GM21528 (cell line): ENCODE measurements at regions not wholly inside any gene's neighbourhood (a gene's known extent, or its start where the extent isn't known, plus 50 kb on each side); places are given as distances from the start of the nearest gene placed in this dataset.
"Not testable (repeated sequence)": the region's sequence is repeated elsewhere in the genome, so short reads cannot be mapped to it uniquely, and the experiment has no call there.

Experiments used
- ATAC-seq: cut with Tn5 transposase; IDR thresholded peaks from one replicate; pipeline ENCODE4 v1.9.1; 2021; ENCODE audit warnings: mild to moderate bottlenecking, moderate library complexity; ENCODE audit not compliant: unreplicated experiment, low FRiP score

DNA sequence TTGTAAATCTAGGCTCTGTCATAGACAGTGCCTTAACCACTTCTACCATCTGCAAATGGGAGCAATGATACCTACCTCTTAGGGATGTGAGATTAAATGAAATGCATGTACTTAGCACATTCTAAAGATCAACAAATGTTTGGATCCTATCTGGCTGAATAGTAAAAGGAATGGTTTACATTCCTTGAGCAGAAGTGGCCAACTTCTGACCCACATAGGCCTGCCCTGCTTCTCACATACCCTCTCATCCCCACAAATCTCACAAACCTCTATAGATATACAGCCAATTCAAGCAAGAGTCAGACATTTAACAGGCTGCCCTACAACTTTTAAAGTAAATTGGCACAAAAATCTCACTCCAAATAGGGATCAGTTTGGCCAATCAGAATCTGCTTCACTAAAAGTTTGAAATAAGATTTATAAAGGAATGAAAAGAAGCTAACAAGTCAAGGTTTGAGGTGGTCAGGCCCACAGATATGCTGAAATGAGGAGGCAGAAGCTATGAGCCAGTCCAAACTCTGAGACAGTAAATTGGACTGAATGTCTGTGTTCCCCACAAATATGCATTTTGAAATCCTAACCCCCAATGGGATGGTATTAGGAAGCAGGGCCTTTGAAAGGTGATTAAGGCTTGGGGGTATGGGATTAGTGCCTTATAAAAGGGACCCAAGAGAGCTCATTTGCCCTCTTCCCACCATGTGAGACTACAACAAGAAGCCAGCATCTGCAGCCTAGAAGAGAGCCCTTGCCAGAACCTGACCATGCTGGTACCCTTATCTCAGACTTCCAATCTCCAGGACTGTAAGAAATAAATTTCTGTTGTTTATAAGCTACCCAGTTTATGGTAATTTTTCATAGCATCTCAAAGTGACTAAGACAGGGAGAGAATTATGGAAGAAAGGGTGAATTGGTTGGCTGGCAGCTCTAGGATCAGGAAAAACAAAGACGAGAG is 227.8 kb upstream of the RBMS1 start:
- ATAC-seq, result no peak

DNA sequence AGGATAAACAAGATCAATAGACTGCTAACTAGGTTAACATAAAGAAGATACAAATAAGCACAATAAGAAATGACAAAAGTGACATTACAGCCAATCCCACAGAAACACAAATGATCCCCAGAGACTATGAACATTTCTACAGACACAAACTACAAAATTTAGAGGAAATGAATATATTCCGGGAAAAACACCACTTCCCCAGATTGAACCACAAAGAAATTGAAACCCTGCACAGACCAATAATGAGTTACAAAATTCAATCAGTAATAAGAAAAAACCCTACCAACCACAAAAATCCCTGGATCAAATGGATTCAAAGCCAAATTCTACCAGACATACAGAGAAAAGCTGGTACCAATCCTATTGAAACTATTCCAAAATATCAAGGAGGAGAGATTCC is 232.4 kb upstream of the RBMS1 start:
- ATAC-seq, result no peak

DNA sequence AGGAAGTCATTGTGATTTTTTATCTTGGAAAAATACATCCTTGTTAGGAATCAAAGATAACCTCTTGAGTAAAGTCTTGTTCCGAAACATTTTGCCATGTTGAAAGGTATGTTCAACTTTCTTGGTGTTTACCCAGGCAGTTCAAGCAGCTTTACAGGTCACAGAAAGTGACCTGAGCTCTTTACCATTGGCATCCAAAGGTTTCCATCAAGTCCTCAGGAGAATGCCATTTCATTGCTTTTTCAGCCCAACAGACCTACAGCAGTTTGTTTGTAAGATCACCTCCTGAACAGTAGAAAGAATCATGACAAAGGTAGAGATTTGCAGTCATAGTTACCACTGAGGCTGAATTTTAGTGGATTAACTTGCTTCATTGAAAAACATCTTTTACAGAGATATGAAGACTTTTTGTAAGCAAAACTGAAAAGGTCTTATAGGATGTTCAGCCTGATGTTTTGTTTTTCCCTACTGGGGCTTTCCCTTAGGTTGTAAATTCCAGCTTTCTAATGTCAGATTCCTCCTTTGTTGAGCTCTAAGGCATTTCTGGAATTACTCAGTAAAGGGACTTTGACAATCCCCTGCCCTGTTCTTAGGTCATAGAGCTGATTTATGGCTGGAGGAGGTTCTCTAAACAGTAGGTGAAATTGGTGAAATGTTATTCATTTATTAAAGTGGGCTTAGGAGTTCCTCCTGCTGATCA is 236.8 kb upstream of the RBMS1 start:
- ATAC-seq, result no peak

DNA sequence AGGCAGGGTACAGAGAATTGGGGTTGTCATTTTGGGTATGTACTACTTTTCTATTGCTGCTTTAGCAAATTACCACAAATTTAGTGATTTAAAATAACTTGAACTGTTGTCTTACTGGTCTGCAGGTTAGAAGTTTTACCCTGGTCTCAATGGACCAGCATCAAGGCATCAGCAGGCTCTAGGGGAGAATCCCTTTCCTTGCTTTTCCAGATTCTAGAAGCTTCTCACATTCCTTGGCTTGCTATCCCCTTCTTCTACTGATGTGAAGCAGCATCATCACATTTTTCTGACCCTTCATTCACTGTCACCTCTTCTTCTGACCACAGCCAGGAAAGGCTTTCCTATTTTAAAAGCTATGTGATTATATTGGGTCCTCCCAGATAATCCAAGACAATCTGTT is 237.8 kb upstream of the RBMS1 start:
- ATAC-seq, result no peak

DNA sequence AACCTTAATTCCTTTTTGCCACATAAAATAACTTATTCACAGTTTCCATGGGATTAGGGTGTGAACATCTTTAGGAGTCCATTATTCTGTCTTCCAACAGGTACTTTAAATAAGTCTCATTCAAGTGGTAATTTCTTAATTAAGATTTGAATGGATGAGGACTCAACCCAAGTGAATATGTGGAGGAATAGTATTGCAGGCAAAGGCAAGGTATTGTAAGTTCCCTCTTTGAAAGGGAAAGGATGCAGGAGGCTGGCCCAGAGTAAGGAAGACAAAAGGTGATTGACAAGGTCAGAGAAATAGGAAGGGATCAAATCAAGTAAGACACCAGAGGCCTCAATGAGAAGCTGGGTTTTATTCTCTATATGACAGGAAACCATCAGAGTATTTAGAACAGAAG is 238.2 kb upstream of the RBMS1 start:
- no peak for ATAC-seq

DNA sequence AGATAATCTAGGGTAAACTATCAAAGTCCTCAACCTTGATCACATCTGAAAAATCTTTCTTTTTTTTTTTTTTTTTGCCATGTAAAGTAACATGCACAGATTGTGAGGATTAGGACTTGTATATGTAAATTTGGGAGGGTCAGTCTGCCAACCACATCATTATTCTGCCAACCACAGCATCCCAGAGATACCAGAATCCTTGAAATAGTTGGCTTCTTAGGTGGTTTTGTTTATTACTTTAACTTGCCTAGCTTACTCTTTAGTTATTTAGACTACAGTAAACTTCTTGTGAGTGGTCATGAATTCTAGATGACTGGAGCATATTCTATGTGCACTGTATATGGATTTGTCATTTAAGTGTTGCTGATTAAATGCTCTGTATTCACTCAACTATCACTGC is 242.1 kb upstream of the RBMS1 start:
- no peak for ATAC-seq

DNA sequence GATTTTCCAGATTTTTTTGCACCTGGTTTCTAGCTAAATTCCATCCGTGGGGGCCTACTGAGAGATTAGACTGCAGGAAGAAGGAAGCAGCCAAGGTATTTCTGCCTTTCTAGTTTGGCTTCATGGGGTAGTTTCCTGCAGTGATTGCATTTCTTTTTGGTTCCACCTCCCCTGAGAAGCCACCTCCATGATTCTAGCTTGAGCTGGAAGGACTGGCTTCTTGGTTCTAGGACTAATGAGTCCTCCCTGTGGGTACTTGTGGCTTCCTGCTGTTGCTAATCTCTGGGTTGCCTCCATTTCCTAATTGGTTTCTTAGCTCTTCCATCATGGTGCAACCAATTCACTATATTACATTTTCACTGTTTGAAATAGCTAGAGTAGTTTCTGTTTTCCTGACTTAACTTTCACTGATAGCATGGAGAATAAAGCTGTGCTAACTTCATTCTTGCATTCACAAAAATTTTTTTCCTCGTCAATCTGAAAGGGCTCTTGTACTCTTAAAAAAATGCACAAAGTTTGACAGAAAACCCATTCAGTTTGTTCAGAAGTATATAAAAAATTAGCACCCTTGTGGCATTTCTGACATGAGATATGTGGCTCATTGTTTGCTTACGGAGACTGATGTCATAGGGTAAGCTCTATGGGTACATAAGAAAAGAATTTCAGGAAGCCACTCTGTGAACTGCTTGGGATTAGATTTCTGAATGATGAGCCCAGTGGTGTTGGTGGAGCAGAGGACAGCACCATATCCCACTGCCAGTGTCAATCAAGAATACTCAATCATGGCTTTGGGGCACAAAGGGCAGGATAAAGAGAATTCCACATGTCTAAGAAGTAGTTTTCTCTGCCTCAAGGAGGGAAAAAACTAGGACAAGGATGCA is 242.8 kb upstream of the RBMS1 start:
- ATAC-seq, result no peak

DNA sequence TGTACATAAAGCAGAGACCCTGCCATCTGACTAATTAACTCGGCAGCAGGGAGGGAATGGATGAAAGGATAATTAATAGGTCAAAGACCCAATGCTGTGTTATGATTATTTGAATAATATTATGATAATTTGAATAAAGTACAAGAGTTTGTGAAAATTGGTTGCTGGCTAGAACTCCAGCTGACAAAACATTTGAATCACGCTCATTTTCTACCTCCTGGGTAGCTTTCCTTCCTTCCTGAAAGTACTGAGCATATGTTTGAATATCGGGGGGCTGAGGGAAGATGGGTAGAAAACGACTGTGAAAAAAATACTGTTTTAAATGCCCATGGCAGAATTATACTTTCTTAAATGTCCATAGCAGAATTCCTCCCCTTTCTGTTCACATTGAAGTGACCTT is 243.6 kb upstream of the RBMS1 start:
- no peak for ATAC-seq

DNA sequence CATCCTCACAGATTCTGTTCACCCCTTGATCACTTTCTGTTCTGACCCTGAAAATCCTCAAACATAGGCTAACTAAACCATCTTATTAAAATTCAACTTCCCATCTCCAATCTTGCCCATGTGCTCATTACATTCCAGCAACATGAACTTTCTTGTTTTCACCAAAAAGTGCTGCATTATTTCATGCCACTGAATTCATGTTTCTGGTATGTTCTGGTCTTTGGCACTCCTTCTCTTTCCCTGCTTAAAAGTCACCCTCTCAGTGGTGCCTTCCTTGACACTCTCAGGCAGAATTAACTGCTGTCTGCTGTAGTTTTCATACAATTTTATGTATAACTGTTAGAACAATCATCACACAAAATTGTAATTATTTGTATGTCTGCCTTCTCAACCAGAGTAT is 247.7 kb upstream of the RBMS1 start:
- no peak for ATAC-seq

DNA sequence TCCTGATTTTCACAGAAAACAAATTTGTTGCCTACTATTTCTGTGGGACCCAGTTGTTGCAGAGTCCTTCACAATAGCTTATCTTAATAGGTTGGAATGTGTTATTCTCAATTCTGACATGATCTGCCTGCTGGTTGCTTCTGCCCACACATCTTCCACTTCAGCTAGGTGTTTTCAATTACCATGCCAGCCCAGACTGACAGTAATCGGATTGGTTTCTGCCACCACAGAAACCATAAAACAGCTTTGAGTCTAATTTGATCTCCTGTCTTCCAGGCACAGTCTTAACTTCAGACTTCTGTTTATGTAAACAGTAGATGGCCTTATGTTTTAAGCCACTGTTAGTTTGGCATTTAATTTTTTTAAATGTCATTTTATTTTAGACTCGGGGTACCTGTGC is 248.2 kb upstream of the RBMS1 start:
- ATAC-seq, result no peak

DNA sequence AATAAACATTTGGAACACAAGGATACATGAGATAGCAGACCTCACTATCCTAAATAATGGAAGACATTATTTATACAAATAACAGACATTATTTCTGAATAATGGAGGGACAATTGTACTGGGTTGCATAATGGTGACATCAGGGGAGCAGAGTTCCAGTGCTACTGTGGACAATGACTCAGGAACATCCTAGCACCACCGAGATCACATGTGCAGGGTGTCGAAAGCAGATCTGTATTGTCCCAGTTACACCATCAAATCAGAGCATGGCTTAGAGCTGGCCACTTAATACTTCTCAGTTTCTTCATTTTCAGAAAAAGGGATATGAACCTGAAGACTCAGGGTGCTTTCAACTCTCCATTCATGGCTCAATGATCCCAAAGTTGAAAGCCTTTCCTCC is 249.1 kb upstream of the RBMS1 start:
- ATAC-seq, result no peak

DNA sequence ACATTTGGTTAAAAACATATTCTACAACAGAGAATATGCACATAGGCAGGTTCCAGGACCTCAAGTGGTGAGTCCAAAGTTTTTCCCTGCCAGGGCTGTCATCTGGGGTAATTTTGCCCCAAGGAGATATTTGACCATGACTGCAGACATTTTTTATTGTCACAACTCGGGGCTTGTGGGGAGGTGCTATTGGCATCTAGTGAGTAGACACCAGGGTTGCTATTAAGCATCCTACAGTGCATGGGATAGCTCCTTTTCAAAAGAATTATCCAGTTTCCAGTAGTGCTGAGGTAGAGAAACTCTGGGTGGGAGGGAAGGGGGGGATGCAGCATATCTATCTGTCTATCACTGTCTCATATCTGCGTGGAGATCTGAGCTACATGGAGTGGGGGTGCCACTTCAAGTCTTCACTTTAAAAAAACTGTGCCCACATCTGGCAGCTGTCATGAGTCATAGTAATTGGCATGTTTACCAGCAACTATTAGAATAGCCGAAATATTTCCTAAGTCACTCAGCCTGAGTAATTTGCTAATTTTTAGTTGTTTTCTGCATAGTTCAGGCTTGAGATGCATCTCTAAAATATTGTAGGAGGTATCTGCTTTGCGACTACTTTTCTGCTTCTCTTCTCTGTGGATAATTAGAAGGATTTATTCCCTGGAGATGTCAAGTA is 254.0 kb upstream of the RBMS1 start:
- ATAC-seq, result no peak

DNA sequence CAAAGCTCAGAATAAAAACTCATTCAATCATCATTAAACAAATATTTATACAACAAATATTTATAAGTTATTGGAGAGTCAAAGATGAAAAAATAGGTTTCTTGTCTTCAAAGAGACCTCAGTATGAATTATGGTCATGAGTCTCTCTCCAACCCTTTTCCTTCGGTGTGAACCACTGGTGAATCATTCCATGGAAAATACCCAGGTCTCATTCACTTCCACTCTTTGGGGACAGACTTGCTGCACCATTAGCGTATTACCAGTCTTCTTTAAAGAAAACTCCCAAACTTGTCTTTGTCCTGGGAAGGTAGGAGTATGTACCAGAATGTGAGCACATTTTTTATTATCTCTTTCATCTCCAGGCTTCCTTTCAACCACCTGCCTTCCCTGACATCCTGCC is 257.4 kb upstream of the RBMS1 start:
- no peak for ATAC-seq

DNA sequence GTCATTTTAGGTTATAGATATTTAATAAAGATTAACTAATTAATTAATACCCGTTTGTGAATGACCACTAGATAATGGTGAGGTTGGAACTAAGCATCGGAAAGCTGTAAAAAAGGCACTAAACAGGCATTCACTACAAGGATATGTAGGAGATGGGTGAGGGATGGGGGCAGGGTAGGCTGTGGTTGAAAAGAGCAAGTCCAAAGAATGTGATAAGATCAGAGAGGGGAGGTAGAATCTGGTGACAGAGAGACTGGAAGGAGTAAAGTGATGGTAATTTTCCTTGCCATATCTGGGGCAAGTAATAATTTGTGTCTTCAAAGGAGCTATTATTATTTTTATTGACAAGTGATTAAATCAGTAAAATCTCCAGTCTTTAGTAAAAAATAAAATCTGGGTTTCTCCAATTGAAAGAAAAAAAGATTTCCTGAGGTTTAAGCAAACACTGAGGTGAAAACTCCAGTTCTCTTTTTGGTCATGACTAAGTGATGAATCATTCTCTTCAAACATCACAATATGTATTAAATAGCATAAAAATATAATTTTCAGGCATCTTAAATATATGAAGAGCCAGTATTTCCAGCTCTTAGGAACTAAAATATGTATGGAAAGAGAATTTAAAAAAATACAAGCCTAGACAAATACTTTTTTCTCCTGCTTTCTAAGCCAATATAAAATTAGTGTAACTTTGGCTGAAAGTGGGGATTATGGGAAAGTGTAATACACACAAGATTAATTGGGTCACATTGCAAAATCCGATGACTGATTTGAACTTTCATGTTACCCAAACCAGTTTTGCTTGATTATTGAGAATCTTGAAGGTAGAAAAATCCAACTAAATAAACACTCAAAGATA is 259.1 kb upstream of the RBMS1 start:
- no peak for ATAC-seq

DNA sequence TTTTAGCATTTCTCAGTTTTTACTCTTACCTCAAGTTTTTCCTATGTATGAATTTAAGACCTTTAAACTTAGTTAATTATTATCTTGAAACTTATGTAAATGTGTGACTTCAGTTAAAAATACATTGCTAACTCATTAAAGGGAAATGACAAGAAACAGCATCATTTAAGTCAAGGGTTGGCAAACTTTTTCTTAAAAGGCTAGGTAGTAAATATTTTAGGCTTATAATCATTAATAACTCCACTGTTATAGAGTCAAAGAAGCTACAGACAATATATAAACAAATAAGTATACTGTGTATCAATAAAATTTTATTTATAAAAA is 259.7 kb upstream of the RBMS1 start:
- no peak for ATAC-seq

DNA sequence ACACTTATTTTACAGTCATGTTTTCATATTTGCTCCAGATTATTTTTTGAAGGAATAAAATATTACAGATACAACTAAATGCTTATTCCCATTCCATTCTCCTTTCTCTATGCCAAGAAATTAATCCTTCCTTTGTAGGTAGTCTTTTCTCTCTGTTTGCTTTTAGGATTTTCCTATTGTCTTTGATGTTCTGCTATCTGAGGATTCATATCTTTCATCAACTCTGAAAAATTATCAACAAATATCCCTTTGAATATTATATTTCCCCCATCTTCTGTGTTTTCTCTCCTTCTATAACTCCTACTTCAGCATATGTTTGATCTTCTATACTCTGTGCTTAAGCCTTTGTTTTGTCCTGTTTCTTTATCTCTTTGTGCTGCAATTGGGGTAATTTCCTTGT is 260.4 kb upstream of the RBMS1 start:
- ATAC-seq, result no peak

DNA sequence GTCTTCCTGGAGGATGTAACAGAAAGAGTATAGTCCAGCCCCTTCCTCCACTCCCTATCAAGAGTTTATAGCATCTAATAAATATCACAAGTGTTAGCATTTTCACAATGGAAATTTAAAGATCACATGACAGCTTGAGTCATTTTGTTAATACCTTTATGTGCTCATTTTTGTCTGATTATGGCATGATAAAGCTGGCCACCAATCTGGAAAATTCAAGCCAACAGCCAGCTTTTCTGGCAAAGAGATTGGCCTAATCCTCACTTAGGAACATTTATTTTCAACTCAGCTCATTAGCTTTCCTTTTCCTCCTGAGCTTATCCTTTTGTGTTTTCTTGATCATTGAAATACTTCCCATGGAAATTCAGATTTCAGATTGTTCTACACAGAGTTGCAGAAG is 262.9 kb upstream of the RBMS1 start:
- no peak for ATAC-seq

DNA sequence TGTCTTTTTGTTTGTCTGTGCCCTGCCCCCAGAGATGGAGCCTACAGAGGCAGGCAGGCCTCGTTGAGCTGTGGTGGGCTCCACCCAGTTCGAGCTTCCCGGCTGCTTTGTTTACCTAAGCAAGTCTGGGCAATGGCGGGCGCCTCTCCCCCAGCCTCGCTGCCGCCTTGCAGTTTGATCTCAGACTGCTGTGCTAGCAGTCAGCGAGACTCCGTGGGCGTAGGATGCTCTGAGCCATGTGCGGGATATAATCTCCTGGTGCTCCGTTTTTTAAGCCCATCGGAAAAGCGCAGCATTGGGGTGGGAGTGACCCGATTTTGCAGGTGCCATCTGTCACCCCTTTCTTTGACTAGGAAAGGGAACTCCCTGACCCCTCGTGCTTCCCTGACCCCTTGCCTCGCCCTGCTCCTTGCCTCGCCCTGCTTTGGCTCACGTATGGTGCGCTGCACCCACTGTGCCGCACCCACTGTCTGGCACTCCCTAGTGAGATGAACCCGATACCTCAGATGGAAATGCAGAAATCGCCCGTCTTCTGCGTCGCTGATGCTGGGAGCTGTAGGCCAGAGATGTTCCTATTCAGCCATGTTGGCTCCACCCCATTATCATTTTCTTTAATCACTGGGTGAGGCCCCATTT is 269.0 kb upstream of the RBMS1 start:
- not testable (repeated sequence) for ATAC-seq

DNA sequence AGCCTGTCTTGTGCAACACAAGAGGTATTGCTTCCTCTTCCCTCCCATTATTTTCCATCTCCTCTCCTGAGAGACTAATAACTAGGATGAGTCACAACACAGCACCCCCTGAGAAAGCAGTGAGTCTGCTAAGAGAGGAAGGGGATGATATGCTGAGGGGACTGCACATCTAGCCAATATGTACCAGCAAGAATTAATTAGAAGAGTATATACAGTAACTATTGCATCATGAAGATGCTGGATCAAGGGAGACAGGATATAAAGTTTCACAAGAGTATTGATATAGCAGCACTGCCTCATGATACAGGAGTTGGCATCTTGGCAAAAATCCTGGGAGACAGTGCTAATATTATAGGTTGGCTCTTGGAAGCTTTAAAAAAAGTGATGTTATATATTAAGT is 289.9 kb upstream of the RBMS1 start:
- ATAC-seq, result no peak
